ENCODE measurements at regions not wholly inside any gene's neighbourhood (a gene's known extent, or its start where the extent isn't known, plus 50 kb on each side); places are given as distances from the start of the nearest gene placed in this dataset.
A peak's percentile ranks its signal among the peaks of the same experiment; 100 is the strongest.
"Not testable (repeated sequence)": the region's sequence is repeated elsewhere in the genome, so short reads cannot be mapped to it uniquely, and the experiment has no call there.

- DNase-seq, result not testable (repeated sequence)
These were observed 383.4 kb downstream of the HLX start for GRCh38 chr1:221262677-221263076.

- DNase-seq, result peak; percentile 85
These were observed 384.9 kb downstream of the HLX start for GRCh38 chr1:221263831-221264767.

- DNase-seq, result peak; percentile 9
These were observed 385.6 kb downstream of the HLX start for GRCh38 chr1:221264848-221265247.

DNA sequence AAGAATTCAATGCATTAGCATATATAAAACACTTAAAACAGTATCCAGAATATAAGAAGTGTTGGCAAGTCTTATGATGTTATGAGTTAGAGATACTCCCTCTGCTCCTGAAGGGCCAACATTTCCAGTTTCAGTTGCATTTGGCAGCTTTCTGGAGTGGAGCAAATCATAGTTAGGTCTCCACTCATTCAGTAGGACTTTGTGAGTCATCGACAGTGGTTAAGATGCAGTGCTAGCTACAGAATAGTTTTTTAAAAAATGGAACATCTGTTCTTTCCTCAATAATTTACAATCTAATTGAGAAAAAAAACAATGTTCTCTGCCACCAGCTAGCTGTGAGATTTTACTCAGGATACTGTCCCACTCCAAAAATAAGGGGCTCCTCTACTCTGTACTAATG lies 389.1 kb downstream of the HLX start:
- DNase-seq, result peak; percentile 29

GRCh38 chr1:221271701-221272100 lies 392.5 kb downstream of the HLX start:
- no peak for DNase-seq

GRCh38 chr1:221272940-221273339 lies 393.7 kb downstream of the HLX start:
- DNase-seq, result no peak

DNA sequence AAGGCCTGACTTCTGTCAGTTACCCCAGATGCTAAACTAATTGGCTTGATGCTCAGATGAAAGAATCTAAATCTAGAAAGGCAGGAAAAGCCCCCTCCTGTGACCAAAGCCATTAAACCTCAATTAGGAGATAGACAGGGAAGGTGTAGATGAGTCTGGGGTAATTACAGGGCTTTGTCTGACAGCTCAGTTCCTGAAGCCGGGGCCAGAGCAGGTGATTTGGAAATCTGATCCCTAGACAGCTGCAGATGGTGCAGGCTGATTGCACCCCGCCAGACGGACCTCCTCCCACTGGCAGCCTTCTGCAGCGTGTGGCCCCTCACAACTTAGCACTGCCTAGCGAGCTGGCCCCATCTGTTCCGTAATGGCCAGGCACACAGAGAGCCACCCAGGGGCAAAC lies 395.1 kb downstream of the HLX start:
- peak; percentile 56 for DNase-seq

DNA sequence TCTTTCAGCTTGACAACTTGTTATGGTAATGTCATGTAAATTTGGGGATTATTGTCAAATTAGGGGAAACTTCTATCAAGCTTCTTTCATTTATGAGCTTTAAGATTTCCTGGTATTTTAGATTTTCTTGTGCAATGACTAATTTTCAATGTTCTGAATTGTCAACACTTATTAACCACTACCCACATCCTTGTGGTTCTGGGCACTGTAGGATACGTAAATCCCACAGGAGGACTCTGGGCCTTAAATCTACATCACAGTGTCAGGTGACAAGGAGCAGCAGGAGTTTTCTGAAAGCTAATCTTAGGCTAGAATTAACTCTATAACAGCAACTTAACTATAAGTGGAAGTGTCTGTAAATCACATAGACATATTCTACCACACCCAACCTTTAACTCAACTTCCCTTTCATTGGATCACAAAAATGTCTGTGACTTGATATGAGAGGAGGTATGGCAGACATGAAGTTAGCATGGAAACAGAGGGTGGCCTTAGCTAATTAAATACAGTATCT lies 397.7 kb downstream of the HLX start:
- DNase-seq, result no peak

- no peak for DNase-seq
These were observed 399.9 kb downstream of the HLX start for GRCh38 chr1:221279146-221279545.

GRCh38 chr1:221283532-221283931 lies 404.3 kb downstream of the HLX start:
- peak; percentile 8 for DNase-seq

- peak; percentile 78 for DNase-seq
These were observed 404.8 kb downstream of the HLX start for GRCh38 chr1:221284028-221284427.

DNA sequence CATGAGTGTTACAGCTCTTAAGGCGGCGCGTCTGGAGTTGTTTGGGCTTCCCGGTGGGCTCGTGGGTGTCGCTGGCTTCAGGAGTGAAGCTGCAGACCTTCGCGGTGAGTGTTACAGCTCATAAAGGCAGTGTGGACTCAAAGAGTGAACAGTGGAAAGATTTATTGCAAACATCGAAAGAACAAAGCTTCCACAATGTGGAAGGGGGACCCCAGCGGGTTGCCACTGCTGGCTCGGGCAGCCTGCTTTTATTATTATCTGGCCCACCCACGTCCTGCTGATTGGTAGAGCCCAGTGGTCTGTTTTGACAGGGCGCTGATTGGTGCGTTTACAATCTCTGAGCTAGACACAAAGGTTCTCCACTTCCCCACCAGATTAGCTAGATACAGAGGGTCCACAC lies 405.7 kb downstream of the HLX start:
- not testable (repeated sequence) for DNase-seq

DNA sequence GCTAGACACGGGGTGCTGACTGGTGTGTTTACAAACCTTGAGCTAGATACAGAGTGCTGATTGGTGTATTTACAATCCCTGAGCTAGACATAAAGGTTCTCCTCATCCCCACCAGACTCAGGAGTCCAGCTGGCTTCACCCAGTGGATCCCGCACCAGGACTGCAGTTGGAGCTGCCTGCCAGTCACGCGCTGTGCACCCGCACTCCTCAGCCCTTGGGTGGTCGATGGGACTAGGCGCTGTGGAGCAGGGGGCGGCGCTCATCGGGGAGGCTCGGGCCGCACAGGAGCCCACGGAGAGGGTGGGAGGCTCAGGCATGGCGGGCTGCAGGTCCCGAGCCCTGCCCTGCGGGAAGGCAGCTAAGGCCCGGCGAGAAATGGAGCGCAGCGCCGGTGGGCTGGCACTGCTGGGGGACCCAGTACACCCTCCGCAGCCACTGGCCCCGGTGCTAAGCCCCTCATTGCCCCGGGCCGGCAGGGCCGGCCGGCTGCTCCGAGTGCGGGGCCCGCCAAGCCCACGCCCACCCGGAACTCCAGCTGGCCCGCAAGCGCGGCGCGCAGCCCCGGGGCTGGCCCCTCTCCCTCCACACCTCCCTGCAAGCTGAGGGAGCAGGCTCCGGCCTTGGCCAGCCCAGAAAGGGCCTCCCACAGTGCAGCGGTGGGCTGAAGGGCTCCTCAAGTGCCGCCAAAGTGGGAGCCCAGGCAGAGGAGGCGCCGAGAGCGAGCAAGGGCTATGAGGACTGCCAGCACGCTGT lies 406.4 kb downstream of the HLX start:
- DNase-seq, result not testable (repeated sequence)

GRCh38 chr1:221286399-221286798 lies 407.2 kb downstream of the HLX start:
- peak; percentile 24 for DNase-seq

- no peak for DNase-seq
These were observed 409.9 kb downstream of the HLX start for GRCh38 chr1:221289103-221289502.

- DNase-seq, result no peak
These were observed 411.4 kb downstream of the HLX start for GRCh38 chr1:221290669-221291068.

GRCh38 chr1:221291113-221291512 lies 411.9 kb downstream of the HLX start:
- DNase-seq, result no peak

- no peak for DNase-seq
These were observed 413.4 kb downstream of the HLX start for GRCh38 chr1:221292652-221293051.

- no peak for DNase-seq
These were observed 415.0 kb downstream of the HLX start for GRCh38 chr1:221294242-221294641.

GRCh38 chr1:221302357-221302756 lies 423.1 kb downstream of the HLX start:
- DNase-seq, result no peak

- no peak for DNase-seq
These were observed 423.6 kb downstream of the HLX start for GRCh38 chr1:221302810-221303209.

DNA sequence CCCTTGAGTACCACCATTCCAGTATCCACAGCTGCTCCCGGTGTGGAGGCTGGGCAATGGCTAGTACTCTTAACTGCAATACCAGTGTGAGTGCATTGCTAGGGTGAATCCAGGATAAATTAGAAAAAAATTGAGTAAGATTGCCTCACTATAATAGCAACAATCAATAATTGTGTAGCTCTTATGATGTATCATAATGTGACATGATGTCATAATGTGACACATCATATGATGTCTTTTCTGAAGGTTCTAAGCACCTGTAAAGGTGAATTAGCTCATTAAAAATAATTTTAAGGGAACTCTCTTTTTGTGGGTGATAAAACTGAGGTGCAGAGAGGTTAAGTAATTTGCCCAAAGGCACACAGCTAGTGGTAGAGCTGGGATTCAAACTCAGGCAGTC lies 424.4 kb downstream of the HLX start:
- DNase-seq, result no peak

DNA sequence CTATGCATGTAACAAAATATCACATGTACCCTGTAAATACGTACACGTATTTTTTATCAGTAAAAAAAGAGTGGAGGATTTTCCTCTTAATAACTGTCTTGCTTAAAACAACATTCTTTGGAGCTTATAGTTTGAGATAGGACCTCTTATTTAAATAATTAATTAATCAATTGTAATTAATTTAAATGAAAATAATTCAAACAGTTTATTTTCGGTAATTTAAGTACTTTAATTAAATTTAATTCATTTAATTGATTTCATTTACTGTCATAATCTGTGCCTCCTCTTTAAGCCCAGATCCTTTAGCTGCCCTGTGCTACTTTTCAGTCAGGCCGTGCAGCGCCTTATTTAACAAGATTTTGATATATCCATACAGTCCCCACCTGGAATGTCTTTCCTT lies 427.0 kb downstream of the HLX start:
- no peak for DNase-seq
